SK-N-SH (cell line): ENCODE measurements at regions not wholly inside any gene's neighbourhood (a gene's known extent, or its start where the extent isn't known, plus 50 kb on each side); places are given as distances from the start of the nearest gene placed in this dataset.

Experiments
- CTCF ChIA-PET: fragments of 300-600, 350-600 bp; formaldehyde crosslinking; extraction: SDS; loops from one replicate; lab custom pipeline; 2021; lab: Yijun Ruan, JAX
- POLR2A ChIA-PET: fragments of 350-600 bp; sonication (Branson Sonifier 250); formaldehyde crosslinking; extraction: SDS; loops from one replicate; lab custom pipeline; 2020; ENCODE audit warnings: antibody characterized with exemption, inconsistent platforms; lab: Yijun Ruan, JAX
- DNase-seq: peaks from one replicate; pipeline ENCODE4 v3.0.0; 2012
- H2AFZ ChIP-seq: fragments of 200-600 bp; sonication (generic); 2 replicates; pipeline ENCODE4 v1.8.1; 2016; ENCODE audit warnings: antibody characterized with exemption, mild to moderate bottlenecking, low read depth
- H3F3A ChIP-seq: fragments of 200-600 bp; sonication (generic); replicated peaks from 2 replicates; pipeline ENCODE3; 2016; ENCODE audit warnings: antibody characterized with exemption, mild to moderate bottlenecking; ENCODE audit not compliant: insufficient read depth
- H3K27ac ChIP-seq, 2 experiments: fragments of 200-500 bp in 1 of 2; fragments of 200-600 bp in 1 of 2; sonication (Bioruptor generic) in 1 of 2; sonication (generic), shearing (Covaris generic) in 1 of 2; 2 replicates each; pipeline versions ENCODE4 v1.5.1 to v1.6.1; 2014 to 2016; ENCODE audit warnings: low read depth in 2 of 2, inconsistent platforms in 1 of 2, low read length in 1 of 2, mild to moderate bottlenecking in 1 of 2, mixed read lengths in 1 of 2
- H3K27me3 ChIP-seq: fragments of 200-600 bp; sonication (generic), shearing (Covaris generic); 2 replicates; pipeline ENCODE4 v1.6.1; 2016; ENCODE audit warnings: mixed run types; ENCODE audit not compliant: insufficient read depth
- H3K36me3 ChIP-seq, 2 experiments: fragments of 200-500 bp in 1 of 2; fragments of 200-600 bp in 1 of 2; sonication (Bioruptor generic) in 1 of 2; sonication (generic) in 1 of 2; replicated peaks in 1 of 2; 2 replicates each; pipeline versions ENCODE3 to v1.5.1; 2014 to 2016; ENCODE audit warnings: low read length in 1 of 2, mild to moderate bottlenecking in 1 of 2; ENCODE audit not compliant: insufficient read depth in 2 of 2, control insufficient read depth in 1 of 2
- H3K4me1 ChIP-seq, 2 experiments: fragments of 200-500 bp in 1 of 2; fragments of 200-600 bp in 1 of 2; sonication (Bioruptor generic) in 1 of 2; sonication (generic), shearing (Covaris generic) in 1 of 2; 2 replicates each; pipeline versions ENCODE4 v1.5.1 to v1.6.1; 2014 to 2016; ENCODE audit warnings: low read depth in 1 of 2, low read length in 1 of 2, mixed run types in 1 of 2; ENCODE audit not compliant: insufficient read depth in 2 of 2, control insufficient read depth in 1 of 2
- H3K4me2 ChIP-seq: fragments of 200-600 bp; sonication (generic), shearing (Covaris generic); 2 replicates; pipeline ENCODE4 v1.6.1; 2017; ENCODE audit warnings: mixed run types
- H3K4me3 ChIP-seq, 2 experiments: fragments of 200-500 bp in 1 of 2; fragments of 200-600 bp in 1 of 2; sonication (Bioruptor generic) in 1 of 2; sonication (generic), shearing (Covaris generic) in 1 of 2; 2 replicates each; pipeline versions ENCODE4 v1.5.1 to v1.8.1; 2014 to 2016; ENCODE audit warnings: low read depth in 2 of 2, inconsistent platforms in 1 of 2, low read length in 1 of 2, mild to moderate bottlenecking in 1 of 2, mixed read lengths in 1 of 2, moderate library complexity in 1 of 2
- H3K79me2 ChIP-seq: fragments of 200-600 bp; sonication (generic); 2 replicates; pipeline ENCODE4 v1.8.1; 2017; ENCODE audit warnings: mild to moderate bottlenecking; ENCODE audit not compliant: insufficient read depth
- H3K9ac ChIP-seq: fragments of 200-600 bp; sonication (generic); 2 replicates; pipeline ENCODE4 v1.6.1; 2017; ENCODE audit warnings: mixed run types
- H3K9me2 ChIP-seq: fragments of 200-600 bp; sonication (generic); 2 replicates; pipeline ENCODE4 v1.6.1; 2017; ENCODE audit warnings: mixed run types
- H3K9me3 ChIP-seq: fragments of 200-600 bp; sonication (generic); 2 replicates; pipeline ENCODE4 v1.6.1; 2017; ENCODE audit warnings: mixed run types, mild to moderate bottlenecking, moderate library complexity
- H4K20me1 ChIP-seq: fragments of 200-600 bp; sonication (generic); 2 replicates; pipeline ENCODE4 v1.6.1; 2017; ENCODE audit warnings: mild to moderate bottlenecking, mixed run types; ENCODE audit not compliant: insufficient read depth
- CTCF ChIP-seq: fragments of 200-600 bp; sonication (generic); IDR thresholded peaks from 2 replicates; pipeline ENCODE4 v1.6.1; 2017; ENCODE audit warnings: antibody characterized with exemption, mild to moderate bottlenecking, moderate library complexity
- ELF1 ChIP-seq: IDR thresholded peaks from 2 replicates; pipeline ENCODE4 v1.4.0; 2012
- EZH2phosphoT487 ChIP-seq: fragments of 200-600 bp; sonication (generic); IDR thresholded peaks from 2 replicates; pipeline ENCODE4 v1.6.1; 2017; ENCODE audit warnings: low read depth, mixed run types, mild to moderate bottlenecking, antibody characterized with exemption, moderate library complexity, borderline replicate concordance
- GABPA ChIP-seq: IDR thresholded peaks from 2 replicates; pipeline ENCODE4 v1.4.0; 2012; ENCODE audit warnings: low read depth, mild to moderate bottlenecking
- MEF2A ChIP-seq: IDR thresholded peaks from 2 replicates; pipeline ENCODE4 v1.4.0; 2012; ENCODE audit warnings: low read depth, borderline replicate concordance
- MXI1 ChIP-seq: IDR thresholded peaks from 2 replicates; pipeline ENCODE4 v1.6.1; 2012; ENCODE audit warnings: mild to moderate bottlenecking, low read depth, low read length, improper control_type of control experiment
- NRF1 ChIP-seq: IDR thresholded peaks from 2 replicates; pipeline ENCODE4 v1.6.1; 2012; ENCODE audit warnings: low read depth, mild to moderate bottlenecking, low read length
- REST ChIP-seq: IDR thresholded peaks from 2 replicates; pipeline ENCODE4 v1.6.1; 2012; ENCODE audit warnings: mild to moderate bottlenecking, low read depth, low read length, moderate library complexity
- YY1 ChIP-seq: IDR thresholded peaks from 2 replicates; pipeline ENCODE4 v1.4.0; 2012; ENCODE audit warnings: low read depth, mild to moderate bottlenecking
- WGBS: methylation state at CpG from one replicate; pipeline ENCODE4 v1.1.6; 2017; ENCODE audit warnings: low lambda C conversion rate; 5-methylcytosine and 5-hydroxymethylcytosine counted together
- TF ChIP-seq, protein P1 (sequence below): IDR thresholded peaks from 2 replicates; pipeline ENCODE4 v1.4.0; 2012; ENCODE audit warnings: low read depth
- TF ChIP-seq, protein P2 (sequence below): IDR thresholded peaks from 2 replicates; pipeline ENCODE4 v1.4.0; 2012; ENCODE audit warnings: low read depth, borderline replicate concordance

GRCh38 chr1:112794654-112795239 lies 79.6 kb upstream of the PPM1J start:
- Histone ChIP-seq H4K20me1 (no peaks in the 10 kb centered on the region), H3F3A (peaks cover 6% of the 10 kb centered on the region), H3K4me2 (no peak overlapping the region), H3K9me2 (no peaks in the 10 kb centered on the region), H3K27me3 (no peaks in the 10 kb centered on the region), H3K36me3 (no peaks in the 10 kb centered on the region), H3K9ac (no peak overlapping the region), H3K79me2 (no peaks in the 10 kb centered on the region), H2AFZ (no peak overlapping the region), H3K27ac (no peak overlapping the region), H3K4me1 (peaks cover 0 to 19% of the 10 kb centered on the region in 2 experiments; a peak in 3 of 4 replicates), H3K4me3 (no peak overlapping the region), H3K9me3 (no peaks in the 10 kb centered on the region)
- 88% methylated on average over 4 of the region's 4 CpGs for WGBS
- TF ChIP-seq GABPA: no peak
- no peak for TF ChIP-seq NRF1
- no peak for TF ChIP-seq MEF2A
- no peak for TF ChIP-seq MXI1
- TF ChIP-seq EZH2phosphoT487: no peak
- TF ChIP-seq ELF1: no peak
- no peak for DNase-seq
- ChIA-PET CTCF (interaction anchor here (0.9 to 7.9 kb wide), 4 partner anchors 10 to 79 kb away, joined by 3 to 69 read pairs (median 4); no protein-coding TSS in a partner anchor), POLR2A (no interaction called here)

DNA sequence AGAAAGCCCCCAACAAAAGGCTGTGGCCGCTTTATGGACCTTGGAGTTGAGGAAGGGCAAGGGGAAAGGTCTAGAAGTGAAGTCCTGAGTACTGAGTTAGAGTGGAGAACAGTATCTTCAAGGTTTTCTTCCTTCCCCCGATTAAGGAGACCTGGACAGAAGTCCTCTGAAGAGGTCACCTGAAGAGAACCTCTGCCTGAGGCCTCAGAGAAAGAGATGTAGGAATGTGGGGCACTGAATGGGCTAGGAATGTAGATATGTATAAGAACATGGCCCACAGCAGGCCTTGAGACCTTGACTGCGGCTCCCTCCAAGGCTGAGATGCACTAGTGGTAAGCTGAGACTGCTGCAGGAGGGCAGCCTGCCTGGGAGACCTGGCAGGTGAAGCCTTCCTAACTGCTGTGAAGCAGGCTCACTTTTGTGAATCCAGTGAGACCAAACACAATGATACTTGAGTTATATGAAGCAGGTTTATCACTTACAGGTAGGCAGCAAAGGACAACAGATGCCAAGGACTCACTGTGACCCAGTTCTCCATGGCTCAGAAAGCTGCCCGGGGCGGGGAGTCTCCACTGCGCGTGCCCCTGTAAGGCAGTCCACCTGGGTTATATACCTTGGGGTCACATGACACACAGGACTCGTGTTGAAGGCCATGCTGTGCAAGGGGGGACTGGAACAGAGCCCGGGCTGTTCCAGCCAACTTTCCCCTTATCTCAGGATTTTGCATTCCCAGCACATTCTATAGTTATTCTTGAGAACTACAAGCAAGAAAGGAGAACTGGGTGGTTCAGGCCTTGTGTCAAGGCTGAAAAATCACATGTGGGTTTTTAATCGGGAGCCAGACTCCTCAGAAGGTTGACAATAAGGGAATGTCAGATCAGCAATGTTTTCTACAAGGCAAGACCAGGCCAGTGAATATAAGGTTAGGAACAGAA lies 78.8 kb upstream of the PPM1J start:
- Histone ChIP-seq H2AFZ (no peak overlapping the region), H3K27me3 (no peaks in the 10 kb centered on the region), H3K9ac (no peak overlapping the region), H3K4me2 (no peak overlapping the region), H3K9me2 (no peaks in the 10 kb centered on the region), H4K20me1 (no peaks in the 10 kb centered on the region), H3K27ac (no peak overlapping the region), H3K9me3 (no peaks in the 10 kb centered on the region), H3K79me2 (no peaks in the 10 kb centered on the region), H3K4me1 (peaks cover 0 to 19% of the 10 kb centered on the region in 2 experiments; a peak in 3 of 4 replicates), H3K36me3 (no peaks in the 10 kb centered on the region), H3F3A (peaks cover 6% of the 10 kb centered on the region), H3K4me3 (no peak overlapping the region)
- WGBS: 72% methylated on average over 6 of the region's 10 CpGs
- DNase-seq: no peak
- TF ChIP-seq YY1 (no peak), MXI1 (no peak), REST (no peak), CTCF (no peak)
- TF ChIP-seq, protein P1, sequence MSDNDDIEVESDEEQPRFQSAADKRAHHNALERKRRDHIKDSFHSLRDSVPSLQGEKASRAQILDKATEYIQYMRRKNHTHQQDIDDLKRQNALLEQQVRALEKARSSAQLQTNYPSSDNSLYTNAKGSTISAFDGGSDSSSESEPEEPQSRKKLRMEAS: no peak
- TF ChIP-seq, protein P2, sequence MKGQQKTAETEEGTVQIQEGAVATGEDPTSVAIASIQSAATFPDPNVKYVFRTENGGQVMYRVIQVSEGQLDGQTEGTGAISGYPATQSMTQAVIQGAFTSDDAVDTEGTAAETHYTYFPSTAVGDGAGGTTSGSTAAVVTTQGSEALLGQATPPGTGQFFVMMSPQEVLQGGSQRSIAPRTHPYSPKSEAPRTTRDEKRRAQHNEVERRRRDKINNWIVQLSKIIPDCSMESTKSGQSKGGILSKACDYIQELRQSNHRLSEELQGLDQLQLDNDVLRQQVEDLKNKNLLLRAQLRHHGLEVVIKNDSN: no peak
- ChIA-PET POLR2A (no interaction called here), CTCF (interaction anchor here (0.9 to 7.9 kb wide), 5 partner anchors 11 to 78 kb away, joined by 3 to 69 read pairs (median 6); a partner anchor contains a TSS)
